Esophagus (tissue), 2 donors: ENCODE measurements at regions not wholly inside any gene's neighbourhood (a gene's known extent, or its start where the extent isn't known, plus 50 kb on each side); places are given as distances from the start of the nearest gene placed in this dataset.

Experiments used
- H3K27ac ChIP-seq, 2 donors: one replicate each; pipeline ENCODE4 v1.5.1; 2013; ENCODE audit warnings: low read depth in 2 of 2, mild to moderate bottlenecking in 2 of 2, inconsistent platforms in 1 of 2, low read length in 1 of 2, moderate library complexity in 1 of 2
- H3K27me3 ChIP-seq, 2 donors: one replicate each; pipeline ENCODE4 v1.6.1; 2013; ENCODE audit warnings: low read length in 2 of 2, control low read depth in 1 of 2, mild to moderate bottlenecking in 1 of 2; ENCODE audit not compliant: insufficient read depth in 2 of 2, control insufficient read depth in 1 of 2
- H3K36me3 ChIP-seq, 2 donors: one replicate each; pipeline ENCODE4 v1.6.1; 2013; ENCODE audit warnings: low read length in 1 of 2; ENCODE audit not compliant: control insufficient read depth in 2 of 2, insufficient read depth in 2 of 2
- H3K4me1 ChIP-seq, 2 donors: one replicate each; pipeline ENCODE4 v1.6.1; 2013; ENCODE audit warnings: low read length in 1 of 2; ENCODE audit not compliant: control insufficient read depth in 2 of 2, insufficient read depth in 2 of 2
- H3K4me3 ChIP-seq, 2 donors: one replicate each; pipeline ENCODE4 v1.5.1; 2013; ENCODE audit warnings: low read length in 2 of 2, mild to moderate bottlenecking in 2 of 2, low read depth in 1 of 2, moderate library complexity in 1 of 2
- H3K9me3 ChIP-seq, 2 donors: one replicate each; pipeline ENCODE4 v1.6.1; 2013; ENCODE audit warnings: mild to moderate bottlenecking in 2 of 2, low read depth in 1 of 2, low read length in 1 of 2, moderate library complexity in 1 of 2; ENCODE audit not compliant: control insufficient read depth in 2 of 2, insufficient read depth in 1 of 2
- WGBS, 2 donors: extraction: QIAGEN DNeasy Blood & Tissue Kit; methylation state at CpG; one replicate each; pipeline ENCODE4 v1.1.7; 2013; 5-methylcytosine and 5-hydroxymethylcytosine counted together
- donor health status: healthy with polysubstance abuse.
- donor health status: Bipolar disorder and iron deficiency.

- Histone ChIP-seq H3K27me3 (no peaks in the 10 kb centered on the region), H3K27ac (no peak overlapping the region), H3K4me1 (no peaks in the 10 kb centered on the region), H3K4me3 (no peak overlapping the region), H3K9me3 (no peaks in the 10 kb centered on the region), H3K36me3 (no peaks in the 10 kb centered on the region)
- 91 to 95% methylated on average over 1 of the region's 1 CpG for WGBS, 2 donors
Measured at GRCh38 chr18:33901894-33902512, 322.7 kb downstream of the NOL4 start.

GRCh38 chr18:33900638-33901037, 322.6 kb downstream of the ASXL3 start:
- H3K36me3 ChIP-seq = no peaks in the 10 kb centered on the region
- H3K4me1 ChIP-seq = no peaks in the 10 kb centered on the region
- no peaks in the 10 kb centered on the region for H3K9me3 ChIP-seq
- WGBS, 2 donors = 92 to 97% methylated on average over 1 of the region's 1 CpG
- no peak overlapping the region for H3K27ac ChIP-seq
- H3K27me3 ChIP-seq = no peaks in the 10 kb centered on the region
- no peak overlapping the region for H3K4me3 ChIP-seq

- H3K36me3 ChIP-seq = no peaks in the 10 kb centered on the region
- no peak overlapping the region for H3K27ac ChIP-seq
- WGBS, 2 donors = 88 to 96% methylated on average over 2 of the region's 2 CpGs
Measured at GRCh38 chr18:33898427-33898826, 320.4 kb downstream of the ASXL3 start.

GRCh38 chr18:33878213-33878612, 300.2 kb downstream of the ASXL3 start:
- H3K9me3 ChIP-seq = no peaks in the 10 kb centered on the region
- no peak overlapping the region for H3K27ac ChIP-seq
- no peaks in the 10 kb centered on the region for H3K36me3 ChIP-seq
- H3K4me1 ChIP-seq = no peaks in the 10 kb centered on the region
- H3K27me3 ChIP-seq = no peaks in the 10 kb centered on the region
- no peak overlapping the region for H3K4me3 ChIP-seq
- WGBS, 2 donors = 39 to 45% methylated on average over 1 of the region's 1 CpG

More at GRCh38 chr18:33898427-33898826, 320.4 kb downstream of the ASXL3 start:
- no peaks in the 10 kb centered on the region for H3K27me3 ChIP-seq
- H3K9me3 ChIP-seq = no peaks in the 10 kb centered on the region
- no peak overlapping the region for H3K4me3 ChIP-seq
- no peaks in the 10 kb centered on the region for H3K4me1 ChIP-seq

GRCh38 chr18:33875029-33875565, 297.1 kb downstream of the ASXL3 start:
- Histone ChIP-seq H3K4me3 (no peak overlapping the region), H3K4me1 (no peaks in the 10 kb centered on the region), H3K27me3 (no peaks in the 10 kb centered on the region), H3K36me3 (no peaks in the 10 kb centered on the region), H3K27ac (no peak overlapping the region), H3K9me3 (no peaks in the 10 kb centered on the region)
- 63 to 65% methylated on average over 2 of the region's 2 CpGs for WGBS, 2 donors

- no peak overlapping the region for H3K27ac ChIP-seq
- no peak overlapping the region for H3K4me3 ChIP-seq
- no peaks in the 10 kb centered on the region for H3K4me1 ChIP-seq
- no peaks in the 10 kb centered on the region for H3K36me3 ChIP-seq
- H3K9me3 ChIP-seq = no peaks in the 10 kb centered on the region
- 68 to 73% methylated on average over 3 of the region's 3 CpGs for WGBS, 2 donors
- H3K27me3 ChIP-seq = no peaks in the 10 kb centered on the region
Measured at GRCh38 chr18:33873112-33873511, 295.1 kb downstream of the ASXL3 start.

GRCh38 chr18:33871363-33872025, 293.5 kb downstream of the ASXL3 start:
- Histone ChIP-seq H3K27ac (no peak overlapping the region), H3K4me1 (no peaks in the 10 kb centered on the region), H3K27me3 (no peaks in the 10 kb centered on the region), H3K9me3 (no peaks in the 10 kb centered on the region), H3K36me3 (no peaks in the 10 kb centered on the region), H3K4me3 (no peak overlapping the region)
- 76 to 80% methylated on average over 2 of the region's 2 CpGs for WGBS, 2 donors

GRCh38 chr18:33870059-33870458, 292.0 kb downstream of the ASXL3 start:
- H3K4me3 ChIP-seq = no peak overlapping the region
- H3K36me3 ChIP-seq = no peaks in the 10 kb centered on the region
- H3K27me3 ChIP-seq = no peaks in the 10 kb centered on the region
- H3K9me3 ChIP-seq = no peaks in the 10 kb centered on the region
- H3K27ac ChIP-seq = no peak overlapping the region
- no peaks in the 10 kb centered on the region for H3K4me1 ChIP-seq

GRCh38 chr18:33866386-33866785, 288.4 kb downstream of the ASXL3 start:
- no peaks in the 10 kb centered on the region for H3K27me3 ChIP-seq
- H3K27ac ChIP-seq = no peak overlapping the region
- H3K9me3 ChIP-seq = peaks cover 7% of the 10 kb centered on the region in 2 donors
- H3K4me1 ChIP-seq = no peaks in the 10 kb centered on the region
- WGBS, 2 donors = 63 to 77% methylated on average over 1 of the region's 1 CpG
- no peaks in the 10 kb centered on the region for H3K36me3 ChIP-seq
- no peak overlapping the region for H3K4me3 ChIP-seq

- no peak overlapping the region for H3K4me3 ChIP-seq
- 100% methylated on average over 1 of the region's 1 CpG for WGBS, 2 donors
- no peaks in the 10 kb centered on the region for H3K36me3 ChIP-seq
- no peaks in the 10 kb centered on the region for H3K27me3 ChIP-seq
- no peak overlapping the region for H3K27ac ChIP-seq
- no peaks in the 10 kb centered on the region for H3K4me1 ChIP-seq
- H3K9me3 ChIP-seq = peaks cover 7% of the 10 kb centered on the region in 2 donors
Measured at GRCh38 chr18:33863912-33864311, 285.9 kb downstream of the ASXL3 start.
